HepG2 (cell line): ENCODE measurements at regions not wholly inside any gene's neighbourhood (a gene's known extent, or its start where the extent isn't known, plus 50 kb on each side); places are given as distances from the start of the nearest gene placed in this dataset.

ENCODE experiments used
- ATAC-seq: fragments of 200-7000 bp; cut with Tn5 transposase; 3 replicates; pipeline ENCODE4 v1.9.1; 2020; ENCODE audit warnings: mild to moderate bottlenecking, moderate library complexity
- BruUV-seq: library from RNA; stranded (reverse); fragments of 400-500 nt; replicated peaks from 2 replicates; lab custom pipeline; 2021; lab: Mats Ljungman, UMichigan
- CTCF ChIA-PET: fragments of 300-600 bp; formaldehyde crosslinking; extraction: SDS; loops from one replicate; lab custom pipeline; 2021; ENCODE audit warnings: low total read pairs, inconsistent platforms, low intra/inter-chr PET ratio; lab: Yijun Ruan, JAX
- POLR2A ChIA-PET: fragments of 350-600 bp; sonication (Branson Sonifier 250); formaldehyde crosslinking; loops from one replicate; lab custom pipeline; 2020; ENCODE audit warnings: antibody characterized with exemption, inconsistent platforms; lab: Yijun Ruan, JAX
- DNase-seq: peaks from one replicate; pipeline ENCODE4 v3.0.0-alpha.2; 2015; ENCODE audit warnings: low spot score
- FAIRE-seq: peaks from 3 replicates; lab custom pipeline; 2011; peaks lifted over from hg19 to GRCh38; lab: Jason Lieb, UNC
- H2AFZ ChIP-seq: one replicate; pipeline ENCODE4 v1.6.1; 2011; ENCODE audit warnings: low read length, inconsistent platforms
- H3K27ac ChIP-seq: fragments of 300-600 bp; 3 replicates; pipeline ENCODE4 v1.8.0; 2011; ENCODE audit warnings: mixed run types, mild to moderate bottlenecking, mixed read lengths, low read length, inconsistent platforms; ENCODE audit not compliant: insufficient read depth; ENCODE audit errors: extremely low read length
- H3K27me3 ChIP-seq, 2 experiments: fragments of 200-600 bp in 1 of 2; 2 replicates in 1 of 2; 3 replicates in 1 of 2; pipeline versions ENCODE4 v1.6.0 to v1.8.0; 2011; ENCODE audit warnings: low read length in 2 of 2, mild to moderate bottlenecking in 2 of 2, moderate library complexity in 2 of 2, inconsistent platforms in 1 of 2; ENCODE audit not compliant: insufficient read depth in 2 of 2, control insufficient read depth in 1 of 2
- H3K36me3 ChIP-seq, 2 experiments: fragments of 200-600 bp in 1 of 2; replicated peaks in 1 of 2; 2 replicates in 1 of 2; 3 replicates in 1 of 2; pipeline versions ENCODE4 v1.5.1 to v1.8.0; 2011; ENCODE audit warnings: low read length in 2 of 2, inconsistent platforms in 1 of 2; ENCODE audit not compliant: insufficient read depth in 2 of 2, control insufficient read depth in 1 of 2
- H3K4me1 ChIP-seq: 2 replicates; pipeline ENCODE4 v1.5.1; 2012; ENCODE audit warnings: low read length, inconsistent platforms; ENCODE audit not compliant: insufficient read depth
- H3K4me2 ChIP-seq: 2 replicates; pipeline ENCODE4 v1.6.0; 2011; ENCODE audit warnings: low read depth, low read length, inconsistent platforms
- H3K4me3 ChIP-seq, 3 experiments: fragments of 200-600 bp in 1 of 3; sonication (generic), shearing (Covaris generic) in 1 of 3; replicated peaks in 1 of 3; 2 replicates each; pipeline ENCODE4 v1.5.1; 2011 to 2016; ENCODE audit warnings: low read length in 3 of 3, inconsistent platforms in 2 of 3, low read depth in 2 of 3, mild to moderate bottlenecking in 2 of 3, control low read depth in 1 of 3, mixed read lengths in 1 of 3; ENCODE audit not compliant: insufficient read depth in 1 of 3
- H3K79me2 ChIP-seq: one replicate; pipeline ENCODE4 v1.6.1; 2011; ENCODE audit warnings: low read length, inconsistent platforms; ENCODE audit not compliant: insufficient read depth
- H3K9ac ChIP-seq: 2 replicates; pipeline ENCODE4 v1.6.0; 2011; ENCODE audit warnings: mild to moderate bottlenecking, low read depth, low read length, inconsistent platforms; ENCODE audit not compliant: insufficient read depth
- H3K9me3 ChIP-seq: 2 replicates; pipeline ENCODE4 v1.5.1; 2012; ENCODE audit warnings: mild to moderate bottlenecking, low read length
- H4K20me1 ChIP-seq: 2 replicates; pipeline ENCODE4 v1.6.0; 2011; ENCODE audit warnings: inconsistent platforms, mild to moderate bottlenecking, low read length, moderate library complexity; ENCODE audit not compliant: insufficient read depth
- ATM ChIP-seq: fragments of 450-650 bp; IDR thresholded peaks from 2 replicates; pipeline ENCODE4 v1.7.1; 2017; ENCODE audit warnings: mild to moderate bottlenecking, borderline replicate concordance
- CAMTA2 ChIP-seq: sonication (generic); formaldehyde crosslinking; IDR thresholded peaks from 2 replicates; pipeline ENCODE4 v1.4.0; 2020; ENCODE audit warnings: mild to moderate bottlenecking, missing genetic modification reagents, borderline replicate concordance
- FOXC1 ChIP-seq: sonication (generic); formaldehyde crosslinking; IDR thresholded peaks from 2 replicates; pipeline ENCODE4 v1.8.0; 2022; ENCODE audit warnings: mild to moderate bottlenecking, missing genetic modification reagents, borderline replicate concordance
- MTA1 ChIP-seq: sonication (generic); formaldehyde crosslinking; IDR thresholded peaks from 2 replicates; pipeline ENCODE4 v1.4.0; 2020; ENCODE audit warnings: missing genetic modification reagents, mild to moderate bottlenecking, borderline replicate concordance
- MTF2 ChIP-seq: sonication (generic); formaldehyde crosslinking; IDR thresholded peaks from 2 replicates; pipeline ENCODE4 v1.5.0; 2020; ENCODE audit warnings: missing genetic modification reagents, borderline replicate concordance
- PHF20 ChIP-seq: sonication (generic); formaldehyde crosslinking; IDR thresholded peaks from 2 replicates; pipeline ENCODE4 v1.5.0; 2020; ENCODE audit warnings: mild to moderate bottlenecking, missing genetic modification reagents
- RBM39 ChIP-seq: fragments of 200-400 bp; formaldehyde crosslinking; IDR thresholded peaks from one replicate; pipeline ENCODE4 v1.6.1; 2018; ENCODE audit warnings: antibody characterized with exemption, mild to moderate bottlenecking, low read depth, low read length; ENCODE audit not compliant: poor library complexity, severe bottlenecking
- SMAD3 ChIP-seq: sonication (generic); formaldehyde crosslinking; IDR thresholded peaks from 2 replicates; pipeline ENCODE4 v1.4.0; 2020; ENCODE audit warnings: missing genetic modification reagents
- SP5 ChIP-seq: IDR thresholded peaks from 2 replicates; pipeline ENCODE4 v1.6.1; 2016; ENCODE audit warnings: low read depth, borderline replicate concordance
- TAF15 ChIP-seq: fragments of 200-400 bp; formaldehyde crosslinking; IDR thresholded peaks from one replicate; pipeline ENCODE4 v1.6.1; 2018; ENCODE audit warnings: mild to moderate bottlenecking, low read depth, low read length; ENCODE audit not compliant: poor library complexity, severe bottlenecking
- TBL1XR1 ChIP-seq: fragments of 150-350 bp; IDR thresholded peaks from 2 replicates; pipeline ENCODE4 v1.6.1; 2014; ENCODE audit warnings: borderline replicate concordance, low read length; ENCODE audit not compliant: partially characterized antibody
- XRCC5 ChIP-seq: fragments of 200-400 bp; formaldehyde crosslinking; optimal IDR thresholded peaks from 2 replicates; pipeline ENCODE3; 2017; ENCODE audit warnings: mild to moderate bottlenecking, low read length
- ZMAT3 ChIP-seq: sonication (generic); formaldehyde crosslinking; conservative IDR thresholded peaks from 2 replicates; pipeline ENCODE4 v1.7.0; 2021; ENCODE audit warnings: missing genetic modification reagents
- ZNF143 ChIP-seq: sonication (generic); formaldehyde crosslinking; IDR thresholded peaks from 2 replicates; pipeline ENCODE4 v1.4.0; 2020; ENCODE audit warnings: missing genetic modification reagents
- ZNF33B ChIP-seq: sonication (generic); formaldehyde crosslinking; IDR thresholded peaks from 2 replicates; pipeline ENCODE4 v1.5.1; 2020; ENCODE audit warnings: mild to moderate bottlenecking, missing genetic modification reagents
- ZNF75D ChIP-seq: sonication (generic); formaldehyde crosslinking; IDR thresholded peaks from 2 replicates; pipeline ENCODE4 v1.8.1; 2023; ENCODE audit warnings: missing genetic modification reagents, mild to moderate bottlenecking, borderline replicate concordance
- ZNF850 ChIP-seq: sonication (generic); formaldehyde crosslinking; conservative IDR thresholded peaks from 2 replicates; pipeline ENCODE4 v1.9.0; 2021; ENCODE audit warnings: mild to moderate bottlenecking, missing genetic modification reagents
- WGBS: methylation state at CpG from one replicate; pipeline ENCODE4 v1.1.6; 2017; ENCODE audit warnings: low lambda C conversion rate; 5-methylcytosine and 5-hydroxymethylcytosine counted together
- in situ Hi-C: cut with HindIII; loops from 2 replicates; pipeline ENCODE4 v1.10.0; 2017; ENCODE audit warnings: low pct_unique_long_range_greater_than_20kb; ENCODE audit not compliant: extremely low pct_ligation_motif_present
- intact Hi-C: fragments of 100-400 bp; cut with micrococcal nuclease; formaldehyde crosslinking; loops from one replicate; pipeline ENCODE4 v1.10.0; 2022; ENCODE audit not compliant: unreplicated experiment
- TF ChIP-seq, protein P1 (sequence below): sonication (generic); formaldehyde crosslinking; IDR thresholded peaks from 2 replicates; pipeline ENCODE4 v1.5.1; 2020; ENCODE audit warnings: mild to moderate bottlenecking, missing genetic modification reagents, moderate library complexity

DNA sequence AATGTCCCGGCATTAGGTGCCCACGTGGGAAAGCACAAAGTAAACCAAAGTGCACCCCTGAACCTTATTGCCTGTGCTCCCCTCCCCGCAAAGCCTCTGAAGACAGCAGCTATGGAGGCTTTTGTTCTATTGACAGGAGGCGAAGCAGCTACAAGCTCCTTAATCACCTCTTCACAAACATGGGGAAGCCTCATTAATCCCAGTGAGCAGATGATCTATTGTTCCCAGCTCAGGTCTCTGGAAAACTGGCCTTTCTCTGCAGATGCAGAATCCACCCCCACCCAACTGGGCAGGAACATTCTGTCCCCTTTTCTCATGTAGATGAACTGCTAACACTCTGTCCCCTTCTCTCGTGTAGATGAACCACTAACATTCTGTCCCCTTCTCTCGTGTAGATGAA is 190.5 kb upstream of the CSF3R start:
- Histone ChIP-seq H3K4me3 (no peak overlapping the region), H3K27me3 (peaks cover 0 to 28% of the 10 kb centered on the region in 2 experiments; a peak in 3 of 5 replicates), H3K36me3 (no peaks in the 10 kb centered on the region), H3K9ac (no peak overlapping the region), H3K9me3 (no peaks in the 10 kb centered on the region), H3K4me2 (no peak overlapping the region), H2AFZ (no peak overlapping the region), H3K27ac (no peak overlapping the region), H3K4me1 (no peaks in the 10 kb centered on the region), H3K79me2 (no peaks in the 10 kb centered on the region), H4K20me1 (no peaks in the 10 kb centered on the region)
- POLR2A ChIA-PET = no interaction called here
- ATAC-seq (no peak), DNase-seq (no peak), FAIRE-seq (no peak)
- intact Hi-C loops = no loop called here
- 8% methylated on average over 6 of the region's 6 CpGs for WGBS
- CTCF ChIA-PET = no interaction called here
- BruUV-seq = no TSS peak
- TF ChIP-seq XRCC5 (no peak), ZNF75D (CRISPR knock-in tag) (no peak), ZMAT3 (CRISPR knock-in tag) (no peak), MTA1 (no peak), MTF2 (CRISPR knock-in tag) (no peak), TAF15 (no peak), ZNF143 (no peak)
- TF ChIP-seq, all 625 proteins: peak for 0
- in situ Hi-C loops = no loop called here

DNA sequence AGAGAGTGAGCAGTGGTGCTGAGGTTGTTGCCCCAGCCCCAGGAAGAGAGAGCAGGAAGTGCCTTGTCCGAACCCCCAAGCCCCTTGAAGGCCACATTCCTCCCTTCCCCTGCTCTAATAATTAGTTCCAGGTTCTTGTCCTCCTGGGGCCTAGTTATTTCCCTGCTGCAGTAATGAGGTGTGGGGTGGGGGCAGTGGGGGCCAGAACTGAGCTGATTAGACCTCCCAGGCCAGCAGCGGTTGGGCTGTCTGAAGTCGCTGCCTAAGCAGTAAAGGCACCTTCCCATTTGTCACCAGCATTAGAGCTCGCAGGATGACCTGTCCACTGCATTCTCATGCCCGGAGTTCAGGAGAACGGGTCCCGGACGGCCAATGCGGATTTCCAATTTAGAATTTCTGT is 186.5 kb upstream of the CSF3R start:
- H3K36me3 ChIP-seq = no peaks in the 10 kb centered on the region
- 6% methylated on average over 9 of the region's 9 CpGs for WGBS
- CTCF ChIA-PET = no interaction called here
- TF ChIP-seq FOXC1 (CRISPR knock-in tag) = no peak
- TF ChIP-seq SP5 (CRISPR knock-in tag) = no peak
- no peak for TF ChIP-seq ZNF33B (CRISPR knock-in tag)
- no peak for TF ChIP-seq TBL1XR1
- no peak for TF ChIP-seq RBM39
- no peak for TF ChIP-seq PHF20 (CRISPR knock-in tag)
- TF ChIP-seq ATM = no peak
- no peak for TF ChIP-seq ZNF850
- no peak for TF ChIP-seq SMAD3 (CRISPR knock-in tag)
- no peak for TF ChIP-seq CAMTA2
- TF ChIP-seq, protein P1, sequence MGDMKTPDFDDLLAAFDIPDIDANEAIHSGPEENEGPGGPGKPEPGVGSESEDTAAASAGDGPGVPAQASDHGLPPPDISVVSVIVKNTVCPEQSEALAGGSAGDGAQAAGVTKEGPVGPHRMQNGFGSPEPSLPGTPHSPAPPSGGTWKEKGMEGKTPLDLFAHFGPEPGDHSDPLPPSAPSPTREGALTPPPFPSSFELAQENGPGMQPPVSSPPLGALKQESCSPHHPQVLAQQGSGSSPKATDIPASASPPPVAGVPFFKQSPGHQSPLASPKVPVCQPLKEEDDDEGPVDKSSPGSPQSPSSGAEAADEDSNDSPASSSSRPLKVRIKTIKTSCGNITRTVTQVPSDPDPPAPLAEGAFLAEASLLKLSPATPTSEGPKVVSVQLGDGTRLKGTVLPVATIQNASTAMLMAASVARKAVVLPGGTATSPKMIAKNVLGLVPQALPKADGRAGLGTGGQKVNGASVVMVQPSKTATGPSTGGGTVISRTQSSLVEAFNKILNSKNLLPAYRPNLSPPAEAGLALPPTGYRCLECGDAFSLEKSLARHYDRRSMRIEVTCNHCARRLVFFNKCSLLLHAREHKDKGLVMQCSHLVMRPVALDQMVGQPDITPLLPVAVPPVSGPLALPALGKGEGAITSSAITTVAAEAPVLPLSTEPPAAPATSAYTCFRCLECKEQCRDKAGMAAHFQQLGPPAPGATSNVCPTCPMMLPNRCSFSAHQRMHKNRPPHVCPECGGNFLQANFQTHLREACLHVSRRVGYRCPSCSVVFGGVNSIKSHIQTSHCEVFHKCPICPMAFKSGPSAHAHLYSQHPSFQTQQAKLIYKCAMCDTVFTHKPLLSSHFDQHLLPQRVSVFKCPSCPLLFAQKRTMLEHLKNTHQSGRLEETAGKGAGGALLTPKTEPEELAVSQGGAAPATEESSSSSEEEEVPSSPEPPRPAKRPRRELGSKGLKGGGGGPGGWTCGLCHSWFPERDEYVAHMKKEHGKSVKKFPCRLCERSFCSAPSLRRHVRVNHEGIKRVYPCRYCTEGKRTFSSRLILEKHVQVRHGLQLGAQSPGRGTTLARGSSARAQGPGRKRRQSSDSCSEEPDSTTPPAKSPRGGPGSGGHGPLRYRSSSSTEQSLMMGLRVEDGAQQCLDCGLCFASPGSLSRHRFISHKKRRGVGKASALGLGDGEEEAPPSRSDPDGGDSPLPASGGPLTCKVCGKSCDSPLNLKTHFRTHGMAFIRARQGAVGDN (CRISPR knock-in tag) = no peak

More for the DNA sequence above, 186.5 kb upstream of the CSF3R start:
- FAIRE-seq = no peak
- intact Hi-C loops = no loop called here
- no peak overlapping the region for H3K4me2 ChIP-seq
- H3K9me3 ChIP-seq = no peaks in the 10 kb centered on the region
- peaks cover 0 to 37% of the 10 kb centered on the region in 2 experiments; a peak in 3 of 5 replicates for H3K27me3 ChIP-seq
- no peak overlapping the region for H2AFZ ChIP-seq
- H3K27ac ChIP-seq = no peak overlapping the region
- no TSS peak for BruUV-seq
- H3K4me1 ChIP-seq = no peaks in the 10 kb centered on the region
- no peak overlapping the region for H3K9ac ChIP-seq
- H4K20me1 ChIP-seq = no peaks in the 10 kb centered on the region
- no peak overlapping the region for H3K4me3 ChIP-seq
- no peaks in the 10 kb centered on the region for H3K79me2 ChIP-seq
- POLR2A ChIA-PET = no interaction called here
- DNase-seq = no peak
- in situ Hi-C loops = no loop called here
- ATAC-seq = no peak
